ENCODE measurements at regions not wholly inside any gene's neighbourhood (a gene's known extent, or its start where the extent isn't known, plus 50 kb on each side); places are given as distances from the start of the nearest gene placed in this dataset.
"Not testable (repeated sequence)": the region's sequence is repeated elsewhere in the genome, so short reads cannot be mapped to it uniquely, and the experiment has no call there.

DNA sequence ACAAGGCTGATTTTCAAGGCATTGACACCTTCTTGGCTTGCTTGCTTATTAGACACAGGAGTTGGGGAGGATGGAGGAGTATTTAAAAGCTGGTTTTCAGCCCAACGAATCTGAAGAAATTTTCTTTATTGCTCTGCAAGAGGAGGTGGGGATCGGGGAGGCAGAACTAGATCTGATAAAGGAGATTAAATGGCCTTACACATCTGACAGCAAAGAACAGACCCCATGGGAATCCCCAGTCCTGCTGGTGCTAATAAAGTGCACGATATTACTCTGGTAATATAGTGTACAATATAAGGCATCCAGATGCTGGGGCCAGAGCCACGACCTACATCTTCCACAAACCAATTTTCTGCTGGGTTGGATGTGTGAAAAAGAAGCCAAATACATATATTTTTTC lies 323.0 kb downstream of the OMA1 start:
- no peak for DNase-seq
- Mint-ChIP-seq H3K27me3 (peaks cover 2% of the 10 kb centered on the region), H3K4me1 (ENCODE audit: low read depth) (no peaks in the 10 kb centered on the region), H3K36me3 (ENCODE audit: low read depth) (no peaks in the 10 kb centered on the region), H3K9me3 (no peaks in the 10 kb centered on the region), H3K27ac (no peak overlapping the region), H3K4me3 (no peak overlapping the region)
- TF ChIP-seq, protein P1, sequence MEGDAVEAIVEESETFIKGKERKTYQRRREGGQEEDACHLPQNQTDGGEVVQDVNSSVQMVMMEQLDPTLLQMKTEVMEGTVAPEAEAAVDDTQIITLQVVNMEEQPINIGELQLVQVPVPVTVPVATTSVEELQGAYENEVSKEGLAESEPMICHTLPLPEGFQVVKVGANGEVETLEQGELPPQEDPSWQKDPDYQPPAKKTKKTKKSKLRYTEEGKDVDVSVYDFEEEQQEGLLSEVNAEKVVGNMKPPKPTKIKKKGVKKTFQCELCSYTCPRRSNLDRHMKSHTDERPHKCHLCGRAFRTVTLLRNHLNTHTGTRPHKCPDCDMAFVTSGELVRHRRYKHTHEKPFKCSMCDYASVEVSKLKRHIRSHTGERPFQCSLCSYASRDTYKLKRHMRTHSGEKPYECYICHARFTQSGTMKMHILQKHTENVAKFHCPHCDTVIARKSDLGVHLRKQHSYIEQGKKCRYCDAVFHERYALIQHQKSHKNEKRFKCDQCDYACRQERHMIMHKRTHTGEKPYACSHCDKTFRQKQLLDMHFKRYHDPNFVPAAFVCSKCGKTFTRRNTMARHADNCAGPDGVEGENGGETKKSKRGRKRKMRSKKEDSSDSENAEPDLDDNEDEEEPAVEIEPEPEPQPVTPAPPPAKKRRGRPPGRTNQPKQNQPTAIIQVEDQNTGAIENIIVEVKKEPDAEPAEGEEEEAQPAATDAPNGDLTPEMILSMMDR (IDR thresholded peaks at IDR 0.05): no peak
- intact Hi-C loops (cut with micrococcal nuclease): no loop called here
- ATAC-seq: no peak
- ChIA-PET POLR2A (no interaction called here), CTCF (no interaction called here)

DNA sequence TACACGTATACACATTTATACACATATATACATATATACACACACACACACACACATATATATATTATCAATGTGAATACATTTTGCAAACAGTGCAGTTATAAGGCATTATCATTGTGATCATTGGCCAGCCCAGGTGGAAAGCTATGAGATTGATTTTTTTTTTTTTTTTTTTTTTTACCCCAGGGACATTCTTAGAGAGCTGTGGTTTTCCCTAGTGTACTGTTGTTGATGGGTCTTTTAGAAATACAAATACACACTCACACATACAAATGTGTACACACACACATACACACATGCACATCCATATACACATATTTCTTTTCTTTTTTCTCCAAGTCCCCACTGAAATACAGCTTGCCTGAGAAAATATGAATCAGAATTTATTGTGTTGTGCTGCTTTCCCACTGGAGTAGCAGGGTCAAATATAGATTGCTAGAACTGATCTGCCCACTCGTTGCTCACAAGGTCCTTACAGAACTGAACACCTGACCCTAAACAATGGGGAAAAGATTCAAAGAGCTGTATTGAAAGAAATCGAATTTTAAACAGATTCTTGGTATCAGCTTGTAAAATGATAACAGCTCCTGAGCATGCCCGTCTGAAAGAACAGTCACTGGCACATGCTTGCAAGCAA lies 325.6 kb downstream of the OMA1 start:
- intact Hi-C loops (cut with micrococcal nuclease): no loop called here
- no peak for ATAC-seq
- Mint-ChIP-seq H3K4me1 (ENCODE audit: low read depth) (no peaks in the 10 kb centered on the region), H3K9me3 (no peaks in the 10 kb centered on the region), H3K36me3 (ENCODE audit: low read depth) (no peaks in the 10 kb centered on the region), H3K4me3 (no peak overlapping the region), H3K27me3 (no peaks in the 10 kb centered on the region), H3K27ac (no peak overlapping the region)
- POLR2A ChIA-PET: no interaction called here
- CTCF ChIA-PET: no interaction called here
- TF ChIP-seq, protein P1 (IDR thresholded peaks at IDR 0.05): no peak
- no peak for DNase-seq

DNA sequence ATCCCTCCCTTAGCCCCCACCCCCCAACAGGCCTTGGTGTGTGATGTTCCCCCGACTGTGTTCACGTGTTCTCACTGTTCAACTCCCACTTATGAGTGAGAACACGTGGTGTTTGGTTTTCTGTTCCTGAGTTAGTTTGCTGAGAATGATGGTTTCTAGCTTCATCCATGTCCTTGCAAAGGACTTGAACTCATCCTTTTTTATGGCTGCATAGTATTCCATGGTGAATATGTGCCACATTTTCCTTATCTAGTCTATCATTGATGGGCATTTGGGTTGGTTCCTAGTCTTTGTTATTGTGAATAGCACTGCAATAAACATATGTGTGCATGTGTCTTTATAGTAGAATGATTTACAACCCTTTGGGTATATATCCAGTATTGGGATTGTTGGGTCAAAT lies 330.4 kb downstream of the OMA1 start:
- ATAC-seq; H3K9me3 Mint-ChIP-seq; H3K4me1 Mint-ChIP-seq (ENCODE audit: low read depth); DNase-seq; CTCF ChIA-PET; POLR2A ChIA-PET; H3K36me3 Mint-ChIP-seq (ENCODE audit: low read depth); H3K4me3 Mint-ChIP-seq; H3K27ac Mint-ChIP-seq; intact Hi-C loops (cut with micrococcal nuclease); H3K27me3 Mint-ChIP-seq: not testable (repeated sequence)

DNA sequence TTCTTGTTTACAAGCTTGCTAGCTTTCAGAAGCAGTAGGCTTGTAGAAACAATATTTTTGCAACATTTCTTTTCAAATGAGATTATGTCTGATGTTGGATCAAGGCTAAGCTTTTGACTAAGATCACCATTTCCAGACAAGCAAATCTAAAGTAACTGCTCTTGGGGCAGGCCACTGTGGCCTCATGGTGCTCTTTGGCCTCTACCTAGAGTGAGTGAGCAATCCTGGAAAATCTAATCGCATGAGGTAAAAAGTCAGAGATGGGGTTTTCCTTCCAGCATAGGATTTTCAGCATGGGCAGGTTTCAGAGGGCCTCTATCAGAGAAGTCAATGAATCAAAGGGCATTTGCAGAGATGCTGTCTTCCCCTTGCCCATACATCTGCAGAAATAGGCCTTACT lies 331.9 kb downstream of the OMA1 start:
- H3K4me3 Mint-ChIP-seq: no peak overlapping the region
- no peak for DNase-seq
- ATAC-seq: no peak
- no peaks in the 10 kb centered on the region for H3K27me3 Mint-ChIP-seq
- no peaks in the 10 kb centered on the region for H3K36me3 Mint-ChIP-seq (ENCODE audit: low read depth)
- intact Hi-C loops (cut with micrococcal nuclease): no loop called here
- no peaks in the 10 kb centered on the region for H3K9me3 Mint-ChIP-seq
- TF ChIP-seq, protein P1 (IDR thresholded peaks at IDR 0.05): no peak
- ChIA-PET POLR2A (no interaction called here), CTCF (no interaction called here)
- H3K27ac Mint-ChIP-seq: no peak overlapping the region
- H3K4me1 Mint-ChIP-seq (ENCODE audit: low read depth): no peaks in the 10 kb centered on the region

DNA sequence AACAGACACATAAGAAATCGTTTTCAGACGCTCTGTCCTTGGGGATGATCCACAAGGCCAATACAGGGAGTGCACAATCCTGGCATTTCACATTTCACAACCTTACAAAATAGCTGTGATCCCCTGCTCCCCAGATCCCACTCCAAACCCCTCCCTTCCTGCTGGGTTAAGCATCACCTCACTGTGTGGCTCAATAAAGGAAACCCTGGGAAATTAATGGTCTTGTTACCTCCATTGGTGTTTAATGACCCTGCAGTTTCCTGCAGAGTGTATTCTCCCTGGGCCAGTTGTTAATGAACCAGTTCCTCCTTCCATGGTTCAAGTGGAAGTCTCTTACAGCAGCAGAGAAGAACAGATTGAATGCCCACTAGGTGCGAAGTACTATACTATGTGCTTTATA lies 334.7 kb downstream of the OMA1 start:
- intact Hi-C loops (cut with micrococcal nuclease): no loop called here
- no peaks in the 10 kb centered on the region for H3K4me1 Mint-ChIP-seq (ENCODE audit: low read depth)
- no peak overlapping the region for H3K27ac Mint-ChIP-seq
- ChIA-PET POLR2A (no interaction called here), CTCF (interaction anchor here (1.1 kb wide), 1 partner anchor 85 kb away, joined by 3 read pairs; no protein-coding TSS in a partner anchor)
- no peak overlapping the region for H3K4me3 Mint-ChIP-seq
- no peaks in the 10 kb centered on the region for H3K9me3 Mint-ChIP-seq
- H3K27me3 Mint-ChIP-seq: no peaks in the 10 kb centered on the region
- DNase-seq: no peak
- no peaks in the 10 kb centered on the region for H3K36me3 Mint-ChIP-seq (ENCODE audit: low read depth)
- TF ChIP-seq, protein P1 (IDR thresholded peaks at IDR 0.05): no peak
- no peak for ATAC-seq

DNA sequence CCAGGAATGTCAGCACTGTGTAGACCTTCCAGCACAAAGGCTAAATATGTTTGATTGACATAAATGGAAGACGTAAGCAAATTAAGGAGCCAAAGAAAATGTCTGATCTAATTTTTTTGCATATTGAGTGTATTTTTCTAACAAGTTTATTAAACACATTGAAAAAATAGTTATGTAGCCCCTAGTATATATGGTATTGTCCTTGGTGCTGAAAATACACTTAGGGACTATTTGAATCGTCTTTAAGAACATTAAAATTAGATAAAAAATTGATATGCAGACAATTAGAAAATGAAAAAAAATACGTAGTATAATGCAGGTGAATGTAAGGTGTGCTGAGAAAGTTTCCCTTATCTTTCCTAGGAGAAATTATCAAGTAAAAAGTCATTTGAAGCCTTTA lies 337.0 kb downstream of the OMA1 start:
- H3K27me3 Mint-ChIP-seq: no peaks in the 10 kb centered on the region
- ATAC-seq (no peak), DNase-seq (no peak)
- TF ChIP-seq, protein P1 (IDR thresholded peaks at IDR 0.05): no peak
- no peak overlapping the region for H3K27ac Mint-ChIP-seq
- H3K4me1 Mint-ChIP-seq (ENCODE audit: low read depth): no peaks in the 10 kb centered on the region
- intact Hi-C loops (cut with micrococcal nuclease): no loop called here
- no peak overlapping the region for H3K4me3 Mint-ChIP-seq
- H3K36me3 Mint-ChIP-seq (ENCODE audit: low read depth): no peaks in the 10 kb centered on the region
- ChIA-PET POLR2A (no interaction called here), CTCF (interaction anchor here (1.6 kb wide), 1 partner anchor 46 kb away, joined by 3 read pairs; no protein-coding TSS in a partner anchor)
- H3K9me3 Mint-ChIP-seq: no peaks in the 10 kb centered on the region
